GM19455 (cell line): ENCODE measurements at regions not wholly inside any gene's neighbourhood (a gene's known extent, or its start where the extent isn't known, plus 50 kb on each side); places are given as distances from the start of the nearest gene placed in this dataset.
A peak's percentile ranks its signal among the peaks of the same experiment; 100 is the strongest.
"Not testable (repeated sequence)": the region's sequence is repeated elsewhere in the genome, so short reads cannot be mapped to it uniquely, and the experiment has no call there.

Experiments
- ATAC-seq: cut with Tn5 transposase; IDR thresholded peaks from one replicate; pipeline ENCODE4 v1.9.1; 2021; ENCODE audit not compliant: unreplicated experiment

DNA sequence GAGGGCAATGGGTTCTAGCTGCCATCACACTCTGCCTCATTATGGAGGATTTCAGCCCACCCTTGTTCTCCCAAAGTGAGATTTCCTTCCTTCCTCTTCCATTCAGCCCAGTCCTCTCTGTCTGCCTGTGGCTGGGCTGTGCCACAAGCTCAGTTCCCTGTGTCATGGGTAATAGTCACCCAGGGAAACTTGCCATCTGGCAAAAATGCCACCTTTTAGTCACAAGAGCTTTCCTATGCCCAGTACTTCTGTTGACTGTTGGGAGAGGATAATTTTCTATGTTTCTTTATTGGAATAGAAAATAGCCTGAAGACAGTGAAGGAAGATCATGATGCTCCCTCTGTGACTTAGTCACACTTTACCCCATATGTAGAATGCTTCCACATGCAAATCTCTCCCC is 71.4 kb downstream of the TLR4 start:
- no peak for ATAC-seq

DNA sequence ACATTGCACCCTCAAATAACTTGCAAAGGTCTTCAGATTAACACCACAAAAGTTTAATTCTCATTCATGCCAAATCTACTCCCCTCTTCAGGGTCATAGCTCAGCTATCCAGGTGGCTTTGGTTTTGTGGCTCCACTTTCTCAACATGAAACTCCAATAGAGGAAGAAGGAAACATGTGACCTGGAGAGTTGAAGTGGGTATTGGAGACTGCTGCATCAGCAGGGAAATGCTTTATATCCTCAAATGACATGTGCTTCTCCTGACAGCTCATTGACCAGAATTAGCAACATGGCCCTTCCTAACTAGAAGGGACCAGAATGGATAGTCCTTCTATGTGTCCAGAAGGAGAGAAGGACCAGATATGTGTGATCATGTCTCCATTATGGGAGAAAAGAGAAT is 73.6 kb downstream of the TLR4 start:
- no peak for ATAC-seq

DNA sequence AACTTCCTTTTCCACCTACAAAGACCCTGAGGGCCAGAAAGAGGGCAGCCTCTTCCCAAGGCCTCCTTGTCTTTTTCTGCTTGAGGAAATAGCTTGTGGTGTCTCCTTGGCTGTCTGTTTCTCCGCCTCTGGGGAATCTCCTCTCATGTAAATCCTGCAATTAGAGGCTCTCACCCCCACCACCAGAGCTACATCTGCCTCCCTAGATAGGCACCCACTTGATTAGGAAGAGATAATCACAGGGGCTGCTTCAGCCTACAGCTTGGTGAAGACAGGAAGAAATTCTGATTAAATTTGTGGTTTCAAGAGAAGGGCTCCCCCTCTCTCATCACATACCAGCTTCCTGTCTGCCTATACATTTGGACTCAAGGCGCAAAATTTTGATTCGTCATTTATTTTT is 75.6 kb downstream of the TLR4 start:
- ATAC-seq: no peak

DNA sequence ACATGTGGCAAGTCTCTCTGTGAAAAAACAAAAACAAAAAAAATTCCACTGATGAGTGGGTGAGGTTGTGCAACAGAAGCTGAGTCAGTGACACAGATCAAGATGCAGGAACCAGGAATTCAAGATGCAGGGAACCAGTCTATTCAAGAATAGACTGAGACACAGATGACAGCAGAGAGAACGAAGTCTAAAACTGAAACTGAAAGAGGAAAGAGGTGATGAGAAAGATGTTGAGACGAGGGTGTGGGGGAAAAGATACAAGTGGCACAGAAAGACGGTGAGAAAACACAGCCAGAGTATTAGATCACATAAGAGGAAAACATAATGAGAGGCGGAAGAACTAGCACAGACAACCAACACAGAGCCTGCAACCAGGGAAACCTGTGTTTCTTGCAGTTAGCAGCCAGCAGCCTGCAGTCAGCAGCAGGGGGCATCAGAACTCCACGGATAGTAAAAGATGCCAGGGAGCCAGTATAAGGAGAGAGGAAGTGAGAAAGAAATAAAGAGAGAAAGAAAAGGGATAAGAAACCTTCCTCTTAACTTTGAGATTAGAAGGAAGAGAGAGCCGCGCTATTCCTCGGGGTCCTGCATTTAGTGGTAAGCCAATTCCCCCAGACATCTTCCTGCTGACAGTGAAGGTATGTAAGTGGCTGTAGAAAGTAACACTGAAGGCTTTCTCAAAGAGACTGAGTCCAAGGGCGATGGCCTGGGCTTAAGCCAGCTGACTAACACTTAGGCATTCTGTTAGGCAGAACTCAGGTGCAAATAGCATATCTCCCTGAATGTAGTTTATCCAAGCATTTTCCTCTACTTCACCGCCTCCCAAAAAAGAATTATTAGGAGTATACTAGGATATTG is 79.0 kb downstream of the TLR4 start:
- ATAC-seq: peak; percentile 71

DNA sequence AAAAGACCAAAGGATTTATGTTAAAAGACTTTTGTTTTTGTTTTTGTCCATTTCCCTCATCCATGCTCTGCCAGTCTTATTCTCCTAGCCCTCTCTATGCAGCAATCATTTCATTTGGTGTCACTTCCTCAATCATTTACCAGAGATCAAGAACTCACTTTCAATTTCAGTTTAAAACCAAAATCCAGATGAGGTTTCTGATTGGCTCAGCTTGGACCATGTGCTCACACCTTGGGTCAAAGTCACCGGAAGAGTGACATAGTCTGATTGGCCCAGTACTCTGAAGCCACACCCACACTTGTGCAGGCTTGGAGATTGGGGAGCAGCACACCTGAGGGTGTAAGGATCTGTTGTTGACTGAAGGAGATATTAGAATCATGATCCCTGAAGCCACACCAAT is 79.6 kb downstream of the TLR4 start:
- ATAC-seq: peak; percentile 85

DNA sequence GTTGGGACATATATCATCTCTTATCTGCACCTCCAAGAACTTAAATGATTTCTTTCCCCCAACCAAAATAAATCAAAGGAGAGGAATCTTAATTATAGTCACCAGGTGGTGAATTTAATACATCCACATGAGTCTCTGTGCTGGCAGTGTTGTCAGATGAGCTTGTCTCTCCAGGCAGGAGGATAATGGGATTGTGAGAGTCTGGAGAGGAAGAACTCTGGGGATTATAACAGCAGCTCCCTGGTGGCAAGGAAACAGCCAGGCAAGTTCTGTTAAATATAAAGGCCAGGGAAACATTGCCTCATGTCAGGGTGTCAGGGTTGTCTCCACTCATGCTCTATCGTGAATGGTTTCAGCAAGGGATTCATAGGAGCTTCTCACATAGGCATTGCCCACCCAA is 80.8 kb downstream of the TLR4 start:
- no peak for ATAC-seq

DNA sequence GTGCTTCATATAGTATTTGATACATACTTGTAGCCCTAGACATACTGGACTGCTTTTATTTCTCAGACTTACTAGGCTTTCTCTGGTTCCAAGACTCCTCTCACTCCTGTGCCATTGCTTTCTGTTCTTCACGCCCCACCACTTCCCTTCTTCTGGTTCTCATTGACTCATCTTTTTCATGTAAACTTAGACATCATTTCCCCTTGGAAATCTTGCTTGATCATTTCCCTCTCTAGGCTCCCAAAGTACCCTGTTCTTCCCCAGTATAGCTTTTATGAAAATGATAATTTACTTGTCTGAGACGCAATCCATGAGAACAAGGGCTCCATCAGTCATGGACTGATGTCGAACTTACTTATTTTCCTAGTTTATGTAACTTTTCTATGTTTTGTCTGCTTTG is 83.5 kb downstream of the TLR4 start:
- no peak for ATAC-seq

DNA sequence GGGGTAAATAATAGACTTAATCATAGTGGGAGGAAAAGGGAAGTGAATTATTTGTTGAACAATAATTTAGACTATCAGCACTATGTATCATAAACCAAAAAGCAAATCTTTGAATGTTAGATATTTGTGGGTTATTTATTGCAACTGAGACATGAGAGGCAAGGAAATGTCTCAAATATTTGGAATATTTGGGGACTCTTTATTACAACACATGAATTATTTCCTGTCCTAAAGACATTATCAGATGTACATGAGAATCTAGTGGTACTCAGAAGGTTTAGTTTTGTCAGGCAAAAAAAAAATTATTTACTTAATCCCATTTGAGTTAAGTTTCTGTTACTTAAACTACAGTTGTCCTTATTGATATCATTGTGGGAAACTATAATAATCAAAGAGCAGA is 91.1 kb downstream of the TLR4 start:
- ATAC-seq: no peak

DNA sequence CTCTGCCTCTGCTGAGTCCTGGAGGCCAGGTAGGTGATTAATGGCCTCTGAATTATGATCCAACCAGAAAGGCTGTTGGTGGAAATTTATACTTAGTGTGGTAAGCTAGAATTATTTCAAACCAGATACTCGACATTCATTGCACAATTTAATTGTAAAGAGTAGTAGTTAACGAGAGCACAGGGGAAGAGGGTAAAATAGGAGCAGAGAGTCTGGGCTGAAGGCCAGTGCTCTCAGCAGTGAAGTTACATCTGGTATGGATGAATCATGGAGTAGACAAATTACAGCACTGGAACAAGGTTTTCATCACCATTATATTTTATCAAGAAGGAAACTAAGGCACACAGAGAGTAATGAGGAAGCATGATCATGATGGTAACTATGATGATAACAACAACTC is 92.5 kb downstream of the TLR4 start:
- ATAC-seq: no peak

DNA sequence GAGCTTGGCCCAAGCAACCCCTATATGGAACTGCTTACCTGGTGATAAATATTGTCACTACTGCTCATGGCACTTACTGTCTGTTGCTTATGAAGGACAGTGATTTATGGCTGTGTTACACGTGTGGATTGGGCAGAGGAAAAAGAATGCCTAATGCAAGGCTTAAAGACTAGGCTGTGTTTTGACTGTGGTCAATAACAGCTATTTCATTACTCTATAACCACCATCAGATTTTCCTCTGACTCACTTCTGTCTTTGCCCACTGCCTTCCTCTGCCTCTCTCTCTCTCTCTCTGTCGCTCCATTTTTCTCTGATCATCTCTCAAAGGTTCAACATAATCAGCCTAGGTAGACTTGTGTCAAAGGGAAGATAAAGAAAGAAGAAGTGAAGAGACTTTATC is 96.2 kb downstream of the TLR4 start:
- ATAC-seq: no peak

DNA sequence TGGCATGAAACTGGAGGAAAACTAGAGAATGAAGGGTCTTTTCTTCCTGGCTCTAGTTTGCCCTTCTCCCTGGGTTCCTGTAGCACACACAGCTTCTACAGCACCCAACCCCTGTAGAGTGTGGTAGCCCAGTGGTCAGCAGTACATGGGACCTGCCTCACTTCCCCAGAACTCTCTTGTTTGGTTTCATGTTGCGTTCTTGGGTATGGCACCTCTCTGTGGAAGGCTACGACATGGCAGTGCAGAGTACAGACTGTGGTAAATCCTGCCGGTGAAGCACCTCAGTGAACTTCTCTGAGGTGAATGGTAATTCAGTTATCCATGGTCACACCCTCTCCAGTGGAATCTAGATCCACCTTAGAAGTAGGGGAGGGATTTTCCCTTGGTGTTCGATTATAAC is 105.5 kb downstream of the TLR4 start:
- no peak for ATAC-seq

DNA sequence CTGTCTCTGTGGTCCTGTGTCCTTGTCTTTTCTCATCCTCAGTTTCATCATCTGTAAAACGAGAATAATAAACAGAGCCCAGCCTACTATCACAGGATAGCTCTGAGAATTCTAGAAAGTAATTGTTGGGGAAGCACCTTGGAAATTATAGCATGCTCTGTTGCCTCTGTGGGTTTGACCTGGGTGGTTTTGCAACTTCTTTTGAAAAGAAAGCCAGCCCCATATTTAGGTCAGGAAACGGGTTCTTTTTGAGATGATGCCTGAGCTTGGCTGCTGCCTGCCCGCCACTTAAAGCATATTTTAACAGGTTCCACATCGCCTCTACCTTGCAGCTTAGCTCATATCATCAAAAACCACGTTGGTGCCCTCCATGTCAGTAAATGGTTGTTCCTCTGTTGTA is 111.1 kb downstream of the TLR4 start:
- ATAC-seq: no peak

DNA sequence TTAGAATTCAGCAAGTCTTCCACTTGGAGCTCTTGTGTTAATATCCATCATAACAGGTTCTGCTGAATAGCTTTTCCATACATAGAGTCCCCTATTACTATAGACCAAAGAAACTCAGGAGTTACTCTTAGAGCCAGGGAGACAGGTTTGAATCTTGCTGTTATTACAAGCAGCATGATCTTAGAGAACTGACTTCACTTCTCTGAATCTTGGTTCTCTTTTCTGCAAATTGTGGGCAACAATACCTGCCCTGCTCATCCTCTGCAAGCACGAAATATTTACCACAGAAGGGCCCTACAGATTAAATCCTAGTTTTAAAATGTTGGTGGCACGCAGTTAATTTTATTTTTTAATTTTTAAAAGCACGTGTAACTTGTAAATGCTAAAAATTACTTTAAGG is 111.7 kb downstream of the TLR4 start:
- ATAC-seq: no peak

DNA sequence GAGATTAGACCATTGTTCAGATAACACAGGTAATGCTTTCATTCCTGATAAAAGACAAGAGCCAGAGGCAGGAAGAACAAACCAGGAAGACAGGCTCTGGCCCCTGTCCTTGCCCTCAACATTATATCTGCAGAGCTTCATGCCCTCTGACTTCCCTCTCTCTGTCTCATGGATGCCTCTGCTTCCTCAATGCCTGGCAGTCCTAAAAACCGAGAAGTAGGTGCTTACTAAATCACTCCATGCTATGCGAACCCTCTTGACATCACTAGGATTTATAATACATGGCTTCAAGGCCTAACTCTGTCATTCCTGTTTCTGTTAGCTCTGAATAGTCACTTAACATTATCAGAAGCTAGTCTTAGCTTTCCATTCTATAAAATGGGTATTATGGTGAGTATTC is 117.8 kb downstream of the TLR4 start:
- no peak for ATAC-seq

DNA sequence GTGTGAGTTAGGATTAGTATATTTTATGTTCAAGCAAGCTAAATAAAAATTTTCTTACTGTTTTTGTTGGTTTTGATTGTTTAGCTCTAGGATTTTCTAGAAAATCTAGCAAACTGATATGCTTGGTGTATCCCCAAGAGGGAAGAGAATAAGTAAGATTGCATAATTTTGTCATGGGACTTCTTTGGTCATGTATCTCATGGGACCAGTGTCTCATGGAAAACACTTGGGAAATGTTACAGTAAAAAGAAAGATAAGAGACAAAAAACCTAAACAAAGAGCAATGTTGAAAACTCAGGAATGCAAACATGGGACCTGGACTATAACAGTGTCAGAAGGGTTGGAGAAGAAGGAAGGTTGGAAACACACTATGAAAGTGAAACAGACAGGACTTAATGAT is 119.4 kb downstream of the TLR4 start:
- no peak for ATAC-seq

DNA sequence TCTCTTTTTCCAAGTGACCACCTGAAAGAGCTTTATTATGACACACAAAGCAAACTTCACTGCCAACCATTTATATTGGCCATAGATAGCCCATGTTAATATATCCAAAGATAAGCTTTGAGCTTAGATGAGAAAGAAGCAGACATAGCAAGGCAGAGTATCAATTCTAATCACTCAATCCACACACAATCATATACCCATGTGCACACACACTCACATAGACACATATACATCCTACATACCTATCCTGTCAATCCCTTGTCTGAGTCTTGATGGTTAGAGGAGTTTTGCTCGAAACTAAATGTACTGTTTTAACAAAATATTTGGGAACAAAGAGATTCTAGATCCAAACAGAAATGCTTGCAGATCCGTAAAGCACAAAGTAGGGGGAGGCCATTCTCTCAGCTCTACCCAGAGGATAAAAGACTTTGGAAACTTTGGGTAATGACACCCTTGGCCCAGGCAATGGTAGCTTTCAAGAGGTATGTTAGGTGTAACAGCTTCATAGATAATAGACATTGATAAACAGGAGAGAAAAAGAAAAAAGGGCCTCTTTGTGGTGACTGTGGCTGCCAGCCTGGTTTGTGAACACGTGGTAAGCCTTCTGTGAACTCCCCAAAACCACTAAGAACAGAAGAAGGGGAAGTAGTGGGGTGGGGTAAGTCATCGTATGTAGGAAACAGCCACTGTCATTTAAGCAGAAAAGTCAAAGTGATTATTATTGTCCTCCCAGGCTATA is 121.6 kb downstream of the TLR4 start:
- ATAC-seq: peak; percentile 94

DNA sequence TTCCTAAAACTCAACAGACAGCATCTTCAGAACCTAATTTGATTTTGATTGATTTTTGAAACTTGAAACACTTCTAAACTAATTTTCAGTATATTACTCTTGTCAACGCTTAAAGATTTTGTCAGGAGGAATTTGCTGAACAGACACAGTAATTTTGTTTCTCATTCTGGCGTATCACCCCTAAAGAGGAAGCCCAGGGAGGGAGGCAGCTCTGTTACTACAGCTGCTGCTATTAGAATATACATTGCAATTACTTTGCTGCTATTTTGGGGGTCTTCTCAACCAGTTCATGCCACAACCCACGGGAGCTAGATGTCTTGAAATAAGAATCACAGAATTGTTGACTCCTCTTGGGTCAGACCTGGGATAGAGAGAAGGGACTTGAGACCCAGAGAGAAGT is 122.6 kb downstream of the TLR4 start:
- no peak for ATAC-seq

DNA sequence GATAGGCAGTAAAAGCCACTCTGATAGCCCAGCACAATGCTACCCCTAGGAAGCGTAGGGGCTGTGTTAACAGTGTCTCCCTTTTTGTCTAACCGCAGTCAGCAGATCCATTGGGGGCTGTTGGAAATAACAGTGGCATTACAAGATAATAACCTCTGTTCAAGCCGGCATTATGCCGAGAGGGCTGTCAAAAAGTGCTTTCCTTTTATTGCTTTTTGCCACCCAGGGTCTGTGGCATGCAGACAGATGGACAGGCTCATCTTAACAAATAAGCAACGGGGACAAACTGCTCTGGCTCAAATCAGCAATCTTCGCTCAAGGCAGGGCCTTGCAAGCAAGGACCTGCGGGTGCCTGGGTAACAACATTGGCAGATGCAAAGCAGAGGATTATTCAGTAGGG is 123.3 kb downstream of the TLR4 start:
- no peak for ATAC-seq

DNA sequence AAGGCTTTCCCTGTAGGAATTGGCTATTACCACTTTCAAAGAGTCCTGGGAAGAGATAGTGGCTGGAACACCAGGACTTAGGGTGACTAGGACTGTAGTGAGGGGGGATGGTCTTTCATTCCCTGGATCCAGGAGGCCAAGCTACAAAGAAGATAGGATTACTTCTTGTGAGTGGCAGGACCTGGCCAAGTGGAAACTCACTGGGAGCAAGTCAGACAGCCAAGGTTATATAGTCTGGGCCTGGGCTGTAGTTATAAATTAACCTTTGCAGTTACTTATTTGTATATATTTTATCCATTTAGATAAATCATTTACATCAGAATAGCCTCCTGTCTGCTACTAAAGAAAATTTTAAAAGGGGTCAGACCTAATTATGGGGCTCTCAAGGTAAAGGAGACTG is 124.3 kb downstream of the TLR4 start:
- no peak for ATAC-seq

DNA sequence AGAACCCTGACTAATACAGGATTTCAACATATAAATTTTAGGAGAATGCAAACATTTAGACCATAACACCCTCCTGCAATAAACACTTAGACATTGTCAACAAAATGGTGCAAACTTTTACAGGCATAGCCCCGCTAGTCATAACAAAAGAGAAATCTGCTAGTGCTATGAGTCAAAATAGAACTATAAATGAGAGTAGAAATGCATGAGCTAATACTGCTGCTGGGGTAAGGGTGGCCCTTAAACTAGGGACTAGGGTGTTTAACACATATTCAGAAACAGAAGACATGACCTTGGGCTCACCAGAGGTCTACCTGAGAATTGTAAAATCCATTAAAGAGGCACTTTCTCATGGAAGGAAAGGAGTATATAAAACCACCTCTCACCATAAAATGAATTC is 131.6 kb downstream of the TLR4 start:
- ATAC-seq: peak; percentile 83

DNA sequence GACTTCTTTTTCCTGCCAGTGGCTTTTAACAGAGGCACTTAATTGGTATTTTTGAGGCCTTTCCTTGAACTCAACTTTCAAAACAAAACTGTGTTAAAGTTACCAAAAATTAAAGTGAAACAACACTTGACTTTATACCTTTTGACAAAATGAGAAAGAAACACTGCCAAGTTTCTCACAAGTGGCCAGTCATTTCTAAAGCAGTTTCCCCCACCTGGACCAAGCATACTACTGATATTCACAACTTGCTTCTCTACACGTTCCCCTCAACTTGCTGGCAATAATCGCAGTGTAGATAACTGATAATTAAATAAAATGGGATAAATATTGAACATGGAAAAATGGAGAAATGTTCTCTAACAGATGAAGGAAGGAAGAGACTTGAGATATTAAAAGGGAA is 135.7 kb downstream of the TLR4 start:
- ATAC-seq: no peak

DNA sequence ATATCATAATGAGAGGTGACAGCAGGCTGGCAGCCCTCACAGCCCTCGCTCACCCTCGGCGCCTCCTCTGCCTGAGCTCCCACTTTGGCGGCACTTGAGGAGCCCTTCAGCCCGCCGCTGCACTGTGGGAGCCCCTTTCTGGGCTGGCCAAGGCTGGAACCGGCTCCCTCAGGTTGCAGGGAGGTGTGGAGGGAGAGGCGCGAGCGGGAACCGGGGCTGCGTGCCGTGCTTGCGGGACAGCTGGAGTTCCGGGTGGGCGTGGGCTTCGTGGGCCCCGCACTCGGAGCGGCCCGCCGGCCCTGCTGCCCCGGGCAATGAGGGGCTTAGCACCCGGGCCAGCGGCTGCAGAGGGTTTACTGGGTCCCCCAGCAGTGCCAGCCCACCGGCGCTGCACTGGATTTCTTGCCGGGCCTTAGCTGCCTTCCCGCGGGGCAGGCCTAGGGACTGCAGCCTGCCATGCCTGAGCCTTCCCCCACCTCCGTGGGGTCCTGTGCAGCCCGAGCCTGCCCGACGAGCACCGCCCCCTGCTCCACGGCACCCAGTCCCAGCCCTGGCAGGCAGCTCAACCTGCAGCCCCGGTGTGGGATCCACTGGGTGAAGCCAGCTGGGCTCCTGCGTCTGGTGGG is 147.7 kb downstream of the TLR4 start:
- not testable (repeated sequence) for ATAC-seq
